WTC11 (cell line): ENCODE measurements at regions not wholly inside any gene's neighbourhood (a gene's known extent, or its start where the extent isn't known, plus 50 kb on each side); places are given as distances from the start of the nearest gene placed in this dataset.

Experiments
- ATF1 ChIP-seq: sonication (generic); formaldehyde crosslinking; IDR thresholded peaks from 2 replicates; pipeline ENCODE4 v1.8.1; 2023; ENCODE audit warnings: mild to moderate bottlenecking, moderate library complexity, missing genetic modification reagents
- CBFB ChIP-seq: sonication (generic); formaldehyde crosslinking; IDR thresholded peaks from 2 replicates; pipeline ENCODE4 v1.8.1; 2022; ENCODE audit warnings: mild to moderate bottlenecking, low read depth, missing genetic modification reagents
- CTCF ChIP-seq: fragments of 200-600 bp; IDR thresholded peaks from 2 replicates; pipeline ENCODE4 v1.8.0; 2022; ENCODE audit warnings: antibody characterized with exemption
- FOXP4 ChIP-seq: sonication (generic); formaldehyde crosslinking; IDR thresholded peaks from 2 replicates; pipeline ENCODE4 v1.8.0; 2022; ENCODE audit warnings: mild to moderate bottlenecking, missing genetic modification reagents
- GTF2I ChIP-seq: fragments of 250-450 bp; sonication (Bioruptor Pico); conservative IDR thresholded peaks from 2 replicates; pipeline ENCODE4 v1.4.0; 2021; ENCODE audit warnings: mild to moderate bottlenecking
- NR2C2 ChIP-seq: sonication (generic); formaldehyde crosslinking; IDR thresholded peaks from 2 replicates; pipeline ENCODE4 v1.8.0; 2022; ENCODE audit warnings: mild to moderate bottlenecking, missing genetic modification reagents
- USF1 ChIP-seq: sonication (generic); formaldehyde crosslinking; IDR thresholded peaks from 2 replicates; pipeline ENCODE4 v1.8.0; 2022; ENCODE audit warnings: mild to moderate bottlenecking, missing genetic modification reagents
- USF2 ChIP-seq: sonication (generic); formaldehyde crosslinking; IDR thresholded peaks from 2 replicates; pipeline ENCODE4 v1.8.1; 2023; ENCODE audit warnings: mild to moderate bottlenecking, missing genetic modification reagents, moderate library complexity

- TF ChIP-seq CTCF (no peak), ATF1 (no peak), CBFB (no peak), USF1 (no peak), FOXP4 (no peak), GTF2I (CRISPR knock-in tag) (no peak), NR2C2 (no peak), USF2 (no peak)
Observed at GRCh38 chr11:116439361-116439677, 333.5 kb downstream of the BUD13 start.
